ENCODE measurements at regions not wholly inside any gene's neighbourhood (a gene's known extent, or its start where the extent isn't known, plus 50 kb on each side); places are given as distances from the start of the nearest gene placed in this dataset.

DNA sequence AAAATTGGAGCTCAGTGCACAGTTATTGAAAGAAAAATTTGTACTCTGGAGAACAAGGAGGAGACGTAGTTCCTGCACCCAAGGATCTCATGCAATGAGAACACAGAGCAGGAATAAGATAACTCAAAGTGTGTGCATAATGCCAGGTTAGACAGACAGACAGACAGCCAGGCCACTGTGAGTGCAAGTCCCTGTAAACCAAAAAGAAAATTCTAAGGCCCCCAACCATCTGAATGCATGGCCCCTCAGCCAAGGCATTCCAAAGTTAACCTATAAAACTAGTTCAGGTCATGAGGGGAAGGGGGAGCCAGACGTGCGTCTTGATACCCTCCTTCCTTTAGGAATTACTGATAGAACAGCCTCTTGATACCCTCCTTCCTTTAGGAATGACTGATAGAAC is 94.5 kb upstream of the ENPP6 start:
- TF ChIP-seq POLR2A (IDR thresholded peaks at IDR 0.05) = no peak
- TF ChIP-seq, protein P1, sequence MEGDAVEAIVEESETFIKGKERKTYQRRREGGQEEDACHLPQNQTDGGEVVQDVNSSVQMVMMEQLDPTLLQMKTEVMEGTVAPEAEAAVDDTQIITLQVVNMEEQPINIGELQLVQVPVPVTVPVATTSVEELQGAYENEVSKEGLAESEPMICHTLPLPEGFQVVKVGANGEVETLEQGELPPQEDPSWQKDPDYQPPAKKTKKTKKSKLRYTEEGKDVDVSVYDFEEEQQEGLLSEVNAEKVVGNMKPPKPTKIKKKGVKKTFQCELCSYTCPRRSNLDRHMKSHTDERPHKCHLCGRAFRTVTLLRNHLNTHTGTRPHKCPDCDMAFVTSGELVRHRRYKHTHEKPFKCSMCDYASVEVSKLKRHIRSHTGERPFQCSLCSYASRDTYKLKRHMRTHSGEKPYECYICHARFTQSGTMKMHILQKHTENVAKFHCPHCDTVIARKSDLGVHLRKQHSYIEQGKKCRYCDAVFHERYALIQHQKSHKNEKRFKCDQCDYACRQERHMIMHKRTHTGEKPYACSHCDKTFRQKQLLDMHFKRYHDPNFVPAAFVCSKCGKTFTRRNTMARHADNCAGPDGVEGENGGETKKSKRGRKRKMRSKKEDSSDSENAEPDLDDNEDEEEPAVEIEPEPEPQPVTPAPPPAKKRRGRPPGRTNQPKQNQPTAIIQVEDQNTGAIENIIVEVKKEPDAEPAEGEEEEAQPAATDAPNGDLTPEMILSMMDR (IDR thresholded peaks at IDR 0.05) = no peak
